ENCODE measurements at regions not wholly inside any gene's neighbourhood (a gene's known extent, or its start where the extent isn't known, plus 50 kb on each side); places are given as distances from the start of the nearest gene placed in this dataset.

DNA sequence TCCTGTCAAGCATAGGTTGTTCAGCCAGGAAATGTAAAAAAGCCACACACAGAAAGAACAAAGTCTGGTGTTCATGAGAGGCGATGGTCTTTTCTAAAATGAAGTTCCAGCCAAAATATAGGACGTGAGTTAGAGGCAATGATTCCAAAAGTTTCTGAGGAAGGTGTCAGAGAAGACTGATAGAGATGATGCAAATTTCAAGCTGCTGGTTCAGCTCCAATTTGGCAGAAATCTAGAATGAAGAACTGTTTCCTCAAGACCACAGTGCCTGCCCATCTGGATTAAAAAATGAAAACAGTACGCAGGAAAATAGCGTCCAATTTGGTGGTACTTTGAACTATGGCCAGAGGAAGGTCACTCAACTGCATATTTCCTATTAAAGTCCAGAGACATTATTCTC is 672.9 kb downstream of the SQOR start:
- no peak for TF ChIP-seq JUN (CRISPR knock-in tag; IDR thresholded peaks at IDR 0.05)
- TF ChIP-seq, protein P1, sequence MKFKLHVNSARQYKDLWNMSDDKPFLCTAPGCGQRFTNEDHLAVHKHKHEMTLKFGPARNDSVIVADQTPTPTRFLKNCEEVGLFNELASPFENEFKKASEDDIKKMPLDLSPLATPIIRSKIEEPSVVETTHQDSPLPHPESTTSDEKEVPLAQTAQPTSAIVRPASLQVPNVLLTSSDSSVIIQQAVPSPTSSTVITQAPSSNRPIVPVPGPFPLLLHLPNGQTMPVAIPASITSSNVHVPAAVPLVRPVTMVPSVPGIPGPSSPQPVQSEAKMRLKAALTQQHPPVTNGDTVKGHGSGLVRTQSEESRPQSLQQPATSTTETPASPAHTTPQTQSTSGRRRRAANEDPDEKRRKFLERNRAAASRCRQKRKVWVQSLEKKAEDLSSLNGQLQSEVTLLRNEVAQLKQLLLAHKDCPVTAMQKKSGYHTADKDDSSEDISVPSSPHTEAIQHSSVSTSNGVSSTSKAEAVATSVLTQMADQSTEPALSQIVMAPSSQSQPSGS (CRISPR knock-in tag; IDR thresholded peaks at IDR 0.05; ENCODE audit: borderline replicate concordance, low read depth): no peak
- no peak for TF ChIP-seq SMAD4 (CRISPR knock-in tag; IDR thresholded peaks at IDR 0.05)
- TF ChIP-seq, protein P2, sequence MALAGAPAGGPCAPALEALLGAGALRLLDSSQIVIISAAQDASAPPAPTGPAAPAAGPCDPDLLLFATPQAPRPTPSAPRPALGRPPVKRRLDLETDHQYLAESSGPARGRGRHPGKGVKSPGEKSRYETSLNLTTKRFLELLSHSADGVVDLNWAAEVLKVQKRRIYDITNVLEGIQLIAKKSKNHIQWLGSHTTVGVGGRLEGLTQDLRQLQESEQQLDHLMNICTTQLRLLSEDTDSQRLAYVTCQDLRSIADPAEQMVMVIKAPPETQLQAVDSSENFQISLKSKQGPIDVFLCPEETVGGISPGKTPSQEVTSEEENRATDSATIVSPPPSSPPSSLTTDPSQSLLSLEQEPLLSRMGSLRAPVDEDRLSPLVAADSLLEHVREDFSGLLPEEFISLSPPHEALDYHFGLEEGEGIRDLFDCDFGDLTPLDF (CRISPR knock-in tag; IDR thresholded peaks at IDR 0.05): no peak
- TF ChIP-seq, protein P3, sequence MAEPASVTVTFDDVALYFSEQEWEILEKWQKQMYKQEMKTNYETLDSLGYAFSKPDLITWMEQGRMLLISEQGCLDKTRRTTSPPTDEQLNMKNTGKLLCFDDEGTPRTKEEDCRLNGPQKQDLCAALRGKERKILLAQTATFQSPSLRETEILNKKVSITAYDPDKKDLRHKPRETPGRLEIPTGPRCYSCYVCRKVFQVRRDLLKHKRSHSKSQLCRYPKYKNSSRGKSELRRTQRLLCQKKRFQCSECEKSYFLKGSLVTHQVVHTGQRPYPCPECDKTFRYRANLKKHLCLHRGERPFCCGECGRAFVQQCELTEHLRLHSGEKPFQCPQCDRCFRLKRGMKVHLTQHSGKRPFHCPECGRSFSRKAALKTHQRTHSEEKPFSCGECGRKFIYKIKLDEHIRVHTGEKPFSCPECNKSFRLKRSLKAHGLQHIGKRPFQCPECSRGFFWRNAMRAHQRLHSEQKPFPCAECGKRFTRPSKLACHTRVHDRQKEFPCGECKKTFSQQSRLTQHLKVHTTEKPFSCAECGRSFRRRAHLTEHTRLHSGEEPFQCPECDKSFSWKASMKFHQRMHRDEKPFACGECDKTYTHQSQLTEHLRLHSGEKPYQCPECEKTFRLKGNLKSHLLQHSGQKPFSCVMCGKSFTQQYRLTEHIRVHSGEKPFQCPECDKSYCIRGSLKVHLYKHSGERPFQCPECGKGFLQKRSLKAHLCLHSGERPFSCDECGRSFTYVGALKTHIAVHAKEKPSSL (CRISPR knock-in tag; conservative IDR thresholded peaks at IDR 0.05): no peak
- TF ChIP-seq, protein P4, sequence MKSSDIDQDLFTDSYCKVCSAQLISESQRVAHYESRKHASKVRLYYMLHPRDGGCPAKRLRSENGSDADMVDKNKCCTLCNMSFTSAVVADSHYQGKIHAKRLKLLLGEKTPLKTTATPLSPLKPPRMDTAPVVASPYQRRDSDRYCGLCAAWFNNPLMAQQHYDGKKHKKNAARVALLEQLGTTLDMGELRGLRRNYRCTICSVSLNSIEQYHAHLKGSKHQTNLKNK (CRISPR knock-in tag; IDR thresholded peaks at IDR 0.05): no peak
- TF ChIP-seq, protein P5, sequence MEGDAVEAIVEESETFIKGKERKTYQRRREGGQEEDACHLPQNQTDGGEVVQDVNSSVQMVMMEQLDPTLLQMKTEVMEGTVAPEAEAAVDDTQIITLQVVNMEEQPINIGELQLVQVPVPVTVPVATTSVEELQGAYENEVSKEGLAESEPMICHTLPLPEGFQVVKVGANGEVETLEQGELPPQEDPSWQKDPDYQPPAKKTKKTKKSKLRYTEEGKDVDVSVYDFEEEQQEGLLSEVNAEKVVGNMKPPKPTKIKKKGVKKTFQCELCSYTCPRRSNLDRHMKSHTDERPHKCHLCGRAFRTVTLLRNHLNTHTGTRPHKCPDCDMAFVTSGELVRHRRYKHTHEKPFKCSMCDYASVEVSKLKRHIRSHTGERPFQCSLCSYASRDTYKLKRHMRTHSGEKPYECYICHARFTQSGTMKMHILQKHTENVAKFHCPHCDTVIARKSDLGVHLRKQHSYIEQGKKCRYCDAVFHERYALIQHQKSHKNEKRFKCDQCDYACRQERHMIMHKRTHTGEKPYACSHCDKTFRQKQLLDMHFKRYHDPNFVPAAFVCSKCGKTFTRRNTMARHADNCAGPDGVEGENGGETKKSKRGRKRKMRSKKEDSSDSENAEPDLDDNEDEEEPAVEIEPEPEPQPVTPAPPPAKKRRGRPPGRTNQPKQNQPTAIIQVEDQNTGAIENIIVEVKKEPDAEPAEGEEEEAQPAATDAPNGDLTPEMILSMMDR (IDR thresholded peaks at IDR 0.05): no peak

Data from WTC11 (cell line).